Endothelial cell of umbilical vein (primary cell): ENCODE measurements at regions not wholly inside any gene's neighbourhood (a gene's known extent, or its start where the extent isn't known, plus 50 kb on each side); places are given as distances from the start of the nearest gene placed in this dataset.

ENCODE experiments used
- POLR2AphosphoS5 ChIP-seq: IDR thresholded peaks from 2 replicates; pipeline ENCODE4 v1.6.1; 2012; ENCODE audit warnings: low read depth, mild to moderate bottlenecking, control low read depth, low read length, moderate library complexity; ENCODE audit not compliant: insufficient read depth
- TF ChIP-seq, protein P1 (sequence below), 2 donors: IDR thresholded peaks; 1 replicate in 1 of 2; 2 replicates in 1 of 2; pipeline ENCODE4 v1.5.1; 2011; ENCODE audit warnings: low read length in 2 of 2, mild to moderate bottlenecking in 2 of 2, moderate library complexity in 2 of 2, control low read depth in 1 of 2, inconsistent platforms in 1 of 2, low read depth in 1 of 2; ENCODE audit not compliant: insufficient read depth in 1 of 2; ENCODE audit errors: extremely low read depth in 1 of 2

DNA sequence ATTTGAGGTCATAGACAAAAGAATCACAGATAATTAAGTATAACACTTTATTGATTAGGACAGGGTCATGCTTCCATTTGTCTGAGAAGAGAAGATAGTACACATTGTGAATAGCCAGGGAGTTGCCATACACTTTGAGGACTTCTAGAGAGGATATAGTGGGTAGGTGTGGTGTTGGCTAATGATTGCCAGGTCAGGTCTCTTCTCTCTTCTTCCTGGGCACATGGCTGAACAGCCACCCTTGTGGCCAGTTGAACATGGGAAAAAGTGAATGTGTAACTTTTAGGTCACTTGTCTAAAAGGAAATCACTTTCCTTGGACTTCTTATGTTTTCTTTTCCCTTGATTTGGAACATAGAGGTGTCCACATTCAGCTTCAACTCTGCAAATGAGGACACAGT, 772.1 kb upstream of the MAP3K7 start:
- TF ChIP-seq, protein P1, sequence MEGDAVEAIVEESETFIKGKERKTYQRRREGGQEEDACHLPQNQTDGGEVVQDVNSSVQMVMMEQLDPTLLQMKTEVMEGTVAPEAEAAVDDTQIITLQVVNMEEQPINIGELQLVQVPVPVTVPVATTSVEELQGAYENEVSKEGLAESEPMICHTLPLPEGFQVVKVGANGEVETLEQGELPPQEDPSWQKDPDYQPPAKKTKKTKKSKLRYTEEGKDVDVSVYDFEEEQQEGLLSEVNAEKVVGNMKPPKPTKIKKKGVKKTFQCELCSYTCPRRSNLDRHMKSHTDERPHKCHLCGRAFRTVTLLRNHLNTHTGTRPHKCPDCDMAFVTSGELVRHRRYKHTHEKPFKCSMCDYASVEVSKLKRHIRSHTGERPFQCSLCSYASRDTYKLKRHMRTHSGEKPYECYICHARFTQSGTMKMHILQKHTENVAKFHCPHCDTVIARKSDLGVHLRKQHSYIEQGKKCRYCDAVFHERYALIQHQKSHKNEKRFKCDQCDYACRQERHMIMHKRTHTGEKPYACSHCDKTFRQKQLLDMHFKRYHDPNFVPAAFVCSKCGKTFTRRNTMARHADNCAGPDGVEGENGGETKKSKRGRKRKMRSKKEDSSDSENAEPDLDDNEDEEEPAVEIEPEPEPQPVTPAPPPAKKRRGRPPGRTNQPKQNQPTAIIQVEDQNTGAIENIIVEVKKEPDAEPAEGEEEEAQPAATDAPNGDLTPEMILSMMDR (IDR thresholded peaks at IDR 0.05; ENCODE audit: extremely low read depth in 1 of 2, insufficient read depth in 1 of 2, low read depth in 1 of 2, low read length in 2 of 2) = no peak
- no peak for TF ChIP-seq POLR2AphosphoS5
